ENCODE measurements at regions not wholly inside any gene's neighbourhood (a gene's known extent, or its start where the extent isn't known, plus 50 kb on each side); places are given as distances from the start of the nearest gene placed in this dataset.
"Not testable (repeated sequence)": the region's sequence is repeated elsewhere in the genome, so short reads cannot be mapped to it uniquely, and the experiment has no call there.

GRCh38 chr1:196160066-196160795, 448.0 kb downstream of the KCNT2 start:
- no peak for DNase-seq (ENCODE audit: low read depth)

DNA sequence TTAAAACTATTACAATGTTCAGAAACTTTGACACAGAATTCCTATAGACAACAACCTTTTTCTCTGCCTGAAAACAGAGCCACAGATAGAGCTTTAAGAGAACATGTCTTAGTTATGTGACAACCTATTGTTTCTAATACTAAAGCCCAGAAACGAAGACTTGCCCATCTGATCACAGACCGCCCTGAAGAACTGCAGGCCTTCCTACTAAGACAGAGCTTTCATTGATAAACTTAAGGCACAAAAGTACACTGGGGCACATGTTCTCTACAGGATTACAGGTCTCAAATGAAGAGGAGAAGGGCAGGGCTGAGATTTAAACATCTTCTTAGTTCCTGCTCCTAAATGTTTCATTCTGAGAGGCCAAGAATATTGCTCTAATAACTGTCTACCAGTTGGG, 452.7 kb downstream of the KCNT2 start:
- DNase-seq (ENCODE audit: low read depth), result no peak

GRCh38 chr1:196152975-196153374, 455.3 kb downstream of the KCNT2 start:
- DNase-seq (ENCODE audit: low read depth), result no peak

- no peak for DNase-seq (ENCODE audit: low read depth)
Measured at GRCh38 chr1:196152086-196152485, 456.2 kb downstream of the KCNT2 start.

GRCh38 chr1:196148367-196148970, 459.8 kb downstream of the KCNT2 start:
- DNase-seq (ENCODE audit: low read depth), result no peak

DNA sequence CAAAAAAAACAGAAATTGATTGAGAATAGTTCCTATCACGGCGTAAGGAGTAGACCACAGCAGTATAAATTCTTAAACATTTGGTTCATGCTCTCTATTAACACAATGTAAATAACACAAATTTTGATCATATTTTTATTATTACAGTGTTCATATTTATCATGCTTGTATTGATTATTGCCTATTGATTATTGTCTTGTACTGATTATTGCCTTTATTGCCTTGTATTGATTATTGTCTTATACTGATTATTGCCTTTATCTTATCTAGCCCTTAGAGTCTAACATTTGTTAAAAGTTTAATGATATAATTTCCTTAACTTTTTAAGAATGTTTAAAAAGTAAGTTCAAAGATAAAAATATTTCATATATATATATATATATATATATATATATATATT, 460.7 kb downstream of the KCNT2 start:
- DNase-seq (ENCODE audit: low read depth), result no peak

DNA sequence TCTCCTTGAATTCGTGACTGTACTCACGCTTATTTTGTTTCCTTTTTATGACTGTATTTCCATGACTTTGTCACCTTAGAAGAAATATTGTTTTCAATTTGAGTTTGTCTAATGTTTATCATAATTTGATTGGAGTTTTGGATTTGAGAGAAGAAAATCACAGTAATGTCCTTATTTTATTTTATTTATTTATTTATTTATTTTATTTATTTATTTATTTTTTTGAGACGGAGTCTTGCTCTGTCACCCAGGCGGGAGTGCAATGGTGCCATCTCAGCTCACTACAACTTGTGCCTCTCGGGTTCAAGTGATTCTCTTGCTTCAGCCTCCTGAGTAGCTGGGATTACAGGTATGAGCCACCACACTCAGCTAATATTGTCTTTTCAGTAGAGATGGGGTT, 463.1 kb downstream of the KCNT2 start:
- not testable (repeated sequence) for DNase-seq (ENCODE audit: low read depth)

DNA sequence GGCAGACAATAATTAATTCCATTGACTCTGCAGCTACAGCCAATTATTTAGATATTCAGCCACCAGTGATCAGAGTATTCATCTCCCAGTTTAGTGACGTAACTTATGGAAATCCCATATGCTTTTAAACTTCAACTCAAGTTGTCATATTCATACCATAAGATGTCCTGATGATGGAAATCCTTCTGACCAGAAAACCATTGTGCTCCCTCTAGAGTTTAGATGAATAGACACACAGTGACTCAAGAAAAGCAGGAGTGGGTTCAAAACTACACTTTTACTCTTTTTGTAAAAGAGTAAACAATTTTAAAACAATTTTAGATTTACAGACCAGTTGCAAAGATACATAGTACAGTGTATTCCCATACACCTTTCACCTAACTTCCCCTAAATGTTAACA, 463.7 kb downstream of the KCNT2 start:
- DNase-seq (ENCODE audit: low read depth), result no peak

- no peak for DNase-seq (ENCODE audit: low read depth)
Measured at GRCh38 chr1:196143602-196144342, 464.5 kb downstream of the KCNT2 start.

DNA sequence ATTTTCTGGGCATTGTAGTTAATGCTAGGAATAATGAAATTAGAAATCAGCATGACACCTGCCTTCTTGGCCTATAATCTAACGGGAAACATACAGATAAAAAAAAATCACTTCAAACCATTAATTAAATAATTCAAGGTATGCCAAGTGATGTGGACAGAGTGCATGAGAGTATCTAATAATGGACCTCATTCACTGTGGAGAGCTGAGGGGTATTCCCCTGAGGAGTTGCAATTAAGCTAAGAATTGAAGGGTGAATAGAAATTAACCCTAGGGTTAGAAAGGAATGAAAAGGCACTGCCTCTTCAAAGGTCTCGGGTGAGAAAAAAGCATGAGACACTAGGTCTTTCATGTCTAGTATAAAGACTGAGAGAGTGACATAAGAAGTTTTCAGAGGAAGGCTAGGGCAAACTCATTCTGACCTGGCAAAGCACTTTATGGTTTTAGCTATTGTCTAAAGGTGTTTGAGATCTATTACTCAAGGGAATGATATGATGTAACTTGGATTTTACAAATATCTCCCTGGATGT, 466.1 kb downstream of the KCNT2 start:
- DNase-seq (ENCODE audit: low read depth), result no peak

- DNase-seq (ENCODE audit: low read depth), result no peak
Measured at GRCh38 chr1:196136396-196136795, 471.8 kb downstream of the KCNT2 start.

DNA sequence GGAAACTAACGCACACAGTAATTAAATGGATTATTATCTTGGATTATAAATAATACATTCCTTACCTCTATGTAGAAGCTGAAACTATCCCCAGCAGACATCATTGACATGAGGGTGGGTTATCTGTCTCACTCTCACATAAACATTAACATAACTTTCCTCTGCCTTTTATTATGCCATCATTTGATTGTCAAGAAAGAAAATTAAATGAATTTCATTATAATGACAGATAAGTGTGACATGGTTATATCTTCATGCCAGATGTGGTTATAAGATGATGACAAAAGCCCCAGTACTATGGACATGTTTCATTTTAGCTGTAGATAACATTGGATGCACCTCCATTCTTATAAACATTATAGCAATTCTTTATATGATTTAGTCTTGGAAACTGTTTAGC, 476.5 kb downstream of the KCNT2 start:
- no peak for DNase-seq (ENCODE audit: low read depth)

DNA sequence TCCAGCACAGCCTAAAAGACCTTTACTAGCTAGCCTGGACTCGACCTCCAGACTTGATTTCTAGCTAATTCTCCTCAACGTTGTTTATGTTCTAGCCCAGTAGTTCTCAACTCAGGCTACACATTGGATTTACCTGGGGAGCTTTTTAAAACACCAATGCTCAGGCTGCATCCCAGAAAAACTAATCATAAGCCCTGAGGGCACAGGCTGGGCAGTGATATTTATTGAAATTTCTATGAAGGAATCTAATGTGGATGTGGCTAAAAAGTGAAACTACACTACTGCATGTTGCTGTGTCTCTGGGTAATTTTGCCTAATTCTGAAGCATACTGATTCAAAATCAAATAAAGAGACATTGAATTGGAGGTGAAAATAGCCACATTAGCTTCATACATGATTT, 479.4 kb downstream of the KCNT2 start:
- no peak for DNase-seq (ENCODE audit: low read depth)

DNA sequence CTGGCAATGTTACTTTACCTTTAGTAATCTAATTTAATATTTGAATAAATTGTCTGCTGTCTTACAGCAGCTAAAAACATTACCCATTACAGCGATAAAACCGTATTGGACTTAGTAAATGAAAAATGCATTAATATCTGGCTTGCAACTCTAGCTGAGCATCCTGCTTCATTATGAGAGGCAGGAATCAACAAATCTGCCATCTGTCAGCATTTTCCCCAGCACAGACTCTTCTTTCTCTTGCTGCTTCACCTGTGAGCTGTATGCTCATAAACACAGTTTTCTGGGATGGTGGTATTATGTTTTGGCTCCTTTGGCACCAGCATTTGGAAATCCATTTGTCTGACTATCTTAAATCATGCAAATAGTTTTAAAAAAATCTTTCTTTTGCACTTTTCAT, 487.1 kb downstream of the KCNT2 start:
- no peak for DNase-seq (ENCODE audit: low read depth)

DNA sequence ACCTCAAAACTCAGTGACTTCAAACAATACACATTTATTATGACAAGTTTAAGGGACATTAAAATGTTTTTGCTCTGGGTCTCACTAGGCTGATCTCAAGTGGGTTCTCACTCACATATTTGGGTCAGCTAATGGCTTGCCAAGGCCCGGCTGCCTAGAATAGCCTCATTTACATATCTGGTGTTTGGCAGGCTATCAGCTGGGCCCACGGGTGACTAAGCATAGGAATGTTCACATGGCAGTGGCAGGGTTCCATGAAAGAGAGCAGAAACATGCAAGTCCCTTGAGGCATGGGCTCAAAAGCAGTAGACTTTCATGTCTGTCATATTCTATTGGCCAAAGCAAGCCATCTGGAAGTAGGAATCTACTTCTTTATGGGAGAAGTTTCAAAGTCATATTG, 492.6 kb downstream of the KCNT2 start:
- no peak for DNase-seq (ENCODE audit: low read depth)

- DNase-seq (ENCODE audit: low read depth), result no peak
Measured at GRCh38 chr1:196114193-196114592, 494.0 kb downstream of the KCNT2 start.

- not testable (repeated sequence) for DNase-seq (ENCODE audit: low read depth)
Measured at GRCh38 chr1:196108990-196109389, 499.2 kb downstream of the KCNT2 start.

- DNase-seq (ENCODE audit: low read depth), result no peak
Measured at GRCh38 chr1:196105901-196106300, 502.3 kb downstream of the KCNT2 start.

GRCh38 chr1:196102826-196103225, 505.4 kb downstream of the KCNT2 start:
- no peak for DNase-seq (ENCODE audit: low read depth)

- DNase-seq (ENCODE audit: low read depth), result no peak
Measured at GRCh38 chr1:196098000-196098399, 510.2 kb downstream of the KCNT2 start.

DNA sequence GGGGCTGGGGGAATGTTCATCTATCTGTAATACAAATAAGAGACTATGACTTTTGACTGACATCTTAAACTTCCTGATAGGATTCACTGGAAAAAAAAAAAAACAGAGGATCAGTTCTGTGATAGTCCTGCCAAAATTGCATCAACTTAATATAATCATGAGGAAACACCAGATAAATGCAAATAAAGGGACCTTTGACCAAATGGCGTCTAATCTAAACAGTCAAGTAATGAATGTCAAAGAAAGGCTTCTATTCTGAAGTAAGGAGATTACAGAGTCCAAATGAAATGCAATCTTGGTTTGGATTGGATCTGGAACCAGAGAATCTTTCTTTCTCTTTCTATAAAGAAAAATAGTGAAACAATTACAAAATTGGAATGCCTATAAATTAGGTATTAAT, 513.4 kb downstream of the KCNT2 start:
- no peak for DNase-seq (ENCODE audit: low read depth)

DNA sequence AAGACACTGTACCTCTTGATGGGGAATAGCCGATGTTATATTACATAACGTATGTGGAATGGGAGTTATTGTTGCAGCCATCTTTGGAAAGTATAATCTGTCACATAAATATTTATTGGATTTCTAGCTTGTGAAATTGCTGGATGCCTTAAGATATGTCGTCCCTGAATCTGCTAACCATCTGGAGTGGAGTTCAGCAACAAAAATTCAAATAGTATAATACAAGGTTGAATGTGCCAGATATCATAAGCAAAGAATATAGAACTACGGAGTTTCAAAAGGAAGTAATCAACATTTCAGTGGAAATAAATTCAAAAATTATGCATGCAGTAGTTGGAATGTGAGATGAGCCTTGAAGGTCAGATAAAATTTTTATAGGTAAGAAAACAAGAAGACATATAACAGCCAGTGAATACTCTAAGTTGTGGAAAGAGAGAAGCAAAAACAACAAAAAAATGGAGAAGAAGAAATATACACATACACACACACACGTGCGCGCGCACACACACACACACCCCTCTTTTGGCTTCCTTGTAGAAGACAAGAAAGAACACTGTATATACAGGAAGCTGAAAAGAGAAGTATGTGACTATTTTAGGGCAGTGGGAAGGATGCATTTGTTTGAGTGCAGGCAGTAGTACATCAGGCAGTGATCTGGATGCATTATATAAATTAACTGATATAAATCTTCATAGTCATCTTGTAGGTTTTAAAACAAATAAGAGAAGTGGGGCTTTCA, 516.7 kb downstream of the KCNT2 start:
- DNase-seq (ENCODE audit: low read depth), result no peak
